GM21619 (cell line): ENCODE measurements at regions not wholly inside any gene's neighbourhood (a gene's known extent, or its start where the extent isn't known, plus 50 kb on each side); places are given as distances from the start of the nearest gene placed in this dataset.
"Not testable (repeated sequence)": the region's sequence is repeated elsewhere in the genome, so short reads cannot be mapped to it uniquely, and the experiment has no call there.

Experiments used
- ATAC-seq: cut with Tn5 transposase; IDR thresholded peaks from one replicate; pipeline ENCODE4 v1.9.1; 2021; ENCODE audit not compliant: unreplicated experiment

- no peak for ATAC-seq
Measured at GRCh38 chr10:4246881-4247358, 461.9 kb upstream of the KLF6 start.

GRCh38 chr10:4243651-4244050, 458.6 kb upstream of the KLF6 start:
- no peak for ATAC-seq

- ATAC-seq = no peak
Measured at GRCh38 chr10:4243169-4243568, 458.2 kb upstream of the KLF6 start.

DNA sequence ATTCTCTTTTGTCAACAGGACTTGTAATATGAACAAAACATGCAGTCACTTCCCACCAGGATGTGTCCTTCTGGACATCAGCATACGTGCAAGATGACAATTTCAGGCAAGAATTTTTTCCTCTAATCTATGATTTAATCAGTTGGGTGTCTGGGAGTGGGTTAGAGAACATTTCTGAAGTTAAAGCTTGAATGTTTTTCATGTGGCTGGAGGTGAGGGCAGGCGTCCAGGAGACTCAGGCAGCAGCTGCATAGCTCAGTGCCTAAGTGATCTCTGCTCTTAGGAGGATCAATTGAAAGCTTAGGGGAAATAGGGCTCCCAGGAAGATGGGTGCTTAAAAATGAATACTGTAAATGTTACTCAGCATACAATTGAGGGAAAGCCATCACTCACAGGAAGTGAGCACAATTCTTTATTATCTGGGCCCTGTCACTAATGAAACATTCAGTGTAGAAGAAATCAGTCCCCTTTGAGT, 457.6 kb upstream of the KLF6 start:
- no peak for ATAC-seq

DNA sequence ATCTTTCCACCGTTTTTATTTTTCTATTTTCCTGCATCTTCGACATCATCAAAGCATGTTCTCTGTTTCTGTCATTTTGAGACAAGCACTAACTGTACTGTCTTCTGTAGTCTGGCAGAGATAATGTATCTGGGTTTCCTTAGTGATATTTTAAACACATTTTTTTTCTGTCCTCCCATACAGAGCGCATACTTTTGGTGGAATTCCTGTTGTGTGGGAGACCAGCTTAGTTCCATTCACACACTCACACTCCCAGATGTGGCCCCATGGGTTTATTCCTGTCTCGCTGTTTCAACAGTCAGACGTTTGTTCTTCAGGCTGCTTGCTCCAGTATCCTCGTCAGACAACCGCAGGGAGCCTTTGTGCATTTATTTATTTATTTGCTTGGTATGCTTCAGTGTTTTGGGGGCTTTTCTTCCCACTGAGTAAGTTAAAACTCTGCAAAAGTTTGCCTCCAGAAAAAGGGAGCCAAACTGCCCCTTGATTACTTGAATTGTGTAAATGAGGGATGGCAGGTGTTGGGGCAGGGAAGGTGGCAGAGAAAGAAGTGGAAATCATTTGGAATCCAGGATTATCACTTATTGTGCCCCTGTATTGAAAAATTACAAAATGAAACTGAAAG, 456.8 kb upstream of the KLF6 start:
- ATAC-seq = no peak

DNA sequence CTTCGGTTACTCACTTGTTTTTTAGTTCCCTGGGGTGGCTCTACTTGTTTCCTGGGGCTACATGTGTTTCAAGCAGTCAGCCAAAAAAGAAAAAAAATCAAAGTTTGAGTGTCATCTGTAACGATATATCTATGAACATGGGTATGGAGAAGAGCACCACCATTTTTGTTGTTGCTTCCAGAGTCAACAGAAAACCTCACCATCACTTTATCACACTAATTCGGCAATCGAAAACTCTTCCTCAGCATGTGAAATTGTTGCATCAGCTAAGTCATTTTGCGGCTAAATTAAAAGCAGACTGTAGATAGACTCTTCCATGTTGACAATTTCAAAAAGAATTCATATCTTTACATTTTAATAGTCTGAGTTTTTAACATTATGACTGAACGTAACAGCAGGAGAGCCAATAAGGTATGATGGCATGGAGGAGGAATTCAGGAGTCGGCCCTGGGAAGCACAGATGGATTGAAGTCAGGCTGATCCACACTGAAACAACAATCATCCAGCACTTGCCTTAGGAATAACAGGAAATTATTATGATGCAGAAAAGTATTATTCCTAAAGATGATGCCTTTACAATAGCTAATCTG, 455.7 kb upstream of the KLF6 start:
- ATAC-seq = no peak

GRCh38 chr10:4239186-4239585, 454.2 kb upstream of the KLF6 start:
- ATAC-seq = no peak

GRCh38 chr10:4236905-4237304, 451.9 kb upstream of the KLF6 start:
- not testable (repeated sequence) for ATAC-seq

- no peak for ATAC-seq
Measured at GRCh38 chr10:4234661-4235060, 449.7 kb upstream of the KLF6 start.

- no peak for ATAC-seq
Measured at GRCh38 chr10:4231439-4231838, 446.4 kb upstream of the KLF6 start.

DNA sequence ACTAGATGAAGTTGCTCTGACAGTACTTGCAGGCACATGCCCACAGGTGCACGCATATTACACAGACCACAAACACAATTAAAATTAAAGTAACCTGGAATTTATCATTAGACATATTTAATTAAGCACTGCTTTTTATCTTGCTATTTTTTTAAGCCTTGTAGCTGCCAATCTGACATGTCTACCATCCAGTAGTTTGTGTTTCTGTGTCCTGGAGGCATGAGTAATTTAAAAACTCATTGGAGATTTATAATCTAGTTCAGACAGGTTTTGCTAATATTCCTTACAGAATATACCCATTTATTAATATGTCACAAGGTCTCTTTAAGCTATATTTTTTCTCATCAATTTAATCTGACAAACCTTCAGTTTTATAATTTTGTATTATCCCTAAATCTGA, 445.0 kb upstream of the KLF6 start:
- no peak for ATAC-seq

DNA sequence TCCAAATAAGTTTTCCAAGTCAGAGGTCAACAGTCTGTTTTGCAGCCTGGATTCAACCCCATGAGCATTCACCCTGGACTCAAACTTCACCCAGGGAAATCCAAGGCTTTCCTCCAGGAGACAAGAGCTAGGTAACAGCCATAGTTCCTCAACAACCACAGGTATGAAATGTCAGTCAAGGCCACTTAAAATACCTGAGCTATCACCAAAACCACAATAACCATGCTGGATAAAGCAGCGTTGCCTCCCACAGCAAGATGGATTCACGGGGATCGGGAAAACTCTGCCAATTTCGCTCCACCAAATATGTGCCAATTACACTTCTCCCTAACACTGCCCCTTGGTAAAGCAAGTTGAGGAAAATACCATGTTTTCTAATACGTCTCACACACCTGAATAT, 444.1 kb upstream of the KLF6 start:
- no peak for ATAC-seq

DNA sequence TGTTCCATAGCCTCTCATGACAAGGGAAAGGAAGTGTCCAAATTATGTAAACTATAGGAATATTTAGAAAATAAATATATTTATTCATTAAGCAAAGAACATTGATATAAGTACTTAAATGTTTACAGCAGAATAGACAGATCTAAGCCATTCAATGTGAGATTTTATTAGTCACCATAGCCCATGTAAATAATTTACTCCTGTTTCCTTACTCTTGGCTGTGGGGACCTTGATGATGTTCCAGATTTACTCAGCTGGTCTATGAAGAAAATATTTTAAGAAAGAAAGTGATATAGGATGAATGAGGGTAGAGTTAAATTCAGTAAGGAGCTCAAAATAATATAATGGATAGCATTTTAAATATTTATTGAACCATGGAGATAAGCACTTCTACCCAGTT, 442.6 kb upstream of the KLF6 start:
- no peak for ATAC-seq

- no peak for ATAC-seq
Measured at GRCh38 chr10:4226941-4227540, 442.0 kb upstream of the KLF6 start.

GRCh38 chr10:4224178-4224577, 439.2 kb upstream of the KLF6 start:
- ATAC-seq = no peak

DNA sequence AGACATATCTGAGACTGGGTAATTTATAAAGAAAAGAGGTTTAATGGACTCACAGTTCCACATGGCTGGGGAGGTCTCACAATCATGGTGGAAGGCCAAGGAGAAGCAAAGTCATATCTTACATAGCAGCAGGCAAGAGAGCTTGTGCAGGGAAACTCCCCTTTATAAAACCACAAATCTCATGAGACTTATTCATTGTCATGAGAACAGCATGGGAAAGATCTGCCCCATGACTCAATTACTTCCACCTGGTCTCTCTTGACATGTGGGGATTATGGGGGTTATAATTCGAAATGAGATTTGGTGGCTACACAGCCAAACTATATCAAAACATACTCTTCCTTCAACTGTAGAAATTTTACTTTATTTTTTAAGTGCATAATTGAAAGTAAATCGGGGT, 436.3 kb upstream of the KLF6 start:
- not testable (repeated sequence) for ATAC-seq

- no peak for ATAC-seq
Measured at GRCh38 chr10:4219901-4220300, 434.9 kb upstream of the KLF6 start.

GRCh38 chr10:4217653-4218052, 432.6 kb upstream of the KLF6 start:
- no peak for ATAC-seq

DNA sequence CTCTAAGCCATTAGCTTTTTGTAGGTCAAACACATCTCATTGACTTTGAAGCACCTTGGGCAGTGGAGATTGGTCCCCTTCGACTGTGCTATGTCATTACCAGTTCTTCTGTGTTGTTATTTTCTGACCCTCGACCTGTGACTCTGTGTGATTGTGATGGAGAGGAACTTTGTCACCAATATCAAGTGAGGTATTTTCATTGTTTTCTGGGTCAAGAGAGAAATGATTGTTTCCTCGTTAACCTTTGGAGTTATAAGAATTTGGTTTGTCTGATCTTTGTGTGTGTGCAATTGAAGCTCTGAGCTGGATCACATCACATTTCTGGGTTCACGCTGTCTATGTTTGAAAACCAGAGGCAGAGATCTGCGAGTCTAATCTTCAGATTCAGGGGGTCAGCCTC, 432.2 kb upstream of the KLF6 start:
- ATAC-seq = no peak

- no peak for ATAC-seq
Measured at GRCh38 chr10:4216726-4217125, 431.7 kb upstream of the KLF6 start.

DNA sequence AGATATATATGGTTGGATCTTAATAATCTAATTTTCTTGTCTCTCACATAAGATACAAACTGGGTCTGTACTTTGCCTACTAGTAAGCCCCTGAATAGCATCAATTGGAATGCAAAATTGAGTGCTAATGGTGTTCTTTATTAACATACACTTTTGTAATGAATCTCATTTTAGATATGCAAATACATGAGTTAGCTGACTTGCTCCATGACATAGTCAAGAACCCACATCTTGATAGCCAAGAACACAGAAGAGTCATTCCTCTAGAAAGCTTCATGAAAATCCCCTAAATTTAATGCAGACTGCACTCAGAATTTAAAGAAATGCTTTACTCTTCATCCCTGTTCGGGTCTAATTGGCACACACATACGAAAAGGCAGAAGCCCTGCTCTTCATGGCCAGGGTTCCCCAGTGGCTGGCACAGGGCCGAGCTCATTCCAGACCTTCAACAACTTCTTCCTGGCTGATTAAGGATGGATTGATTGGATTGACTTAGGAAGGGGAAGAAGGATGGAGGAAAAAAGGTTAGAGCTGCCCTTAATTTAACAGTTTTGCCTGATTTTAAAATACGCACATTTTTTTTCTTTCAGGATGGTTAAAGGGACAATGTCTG, 431.1 kb upstream of the KLF6 start:
- ATAC-seq = no peak

GRCh38 chr10:4215485-4215884, 430.5 kb upstream of the KLF6 start:
- ATAC-seq = no peak
